SH-SY5Y (cell line): ENCODE measurements at regions not wholly inside any gene's neighbourhood (a gene's known extent, or its start where the extent isn't known, plus 50 kb on each side); places are given as distances from the start of the nearest gene placed in this dataset.

ENCODE experiments used
- GATA2 ChIP-seq: IDR thresholded peaks from 2 replicates; pipeline ENCODE4 v1.6.1; 2011; ENCODE audit warnings: mild to moderate bottlenecking, low read depth, low read length
- GATA3 ChIP-seq: IDR thresholded peaks from 2 replicates; pipeline ENCODE4 v1.6.1; 2011; ENCODE audit warnings: low read depth, mild to moderate bottlenecking, low read length, moderate library complexity

- TF ChIP-seq GATA2 = no peak
- no peak for TF ChIP-seq GATA3
These were observed 939.1 kb downstream of the OTOL1 start for GRCh38 chr3:162435750-162436149.
